HepG2 (cell line): ENCODE measurements at regions not wholly inside any gene's neighbourhood (a gene's known extent, or its start where the extent isn't known, plus 50 kb on each side); places are given as distances from the start of the nearest gene placed in this dataset.

ENCODE experiments used
- CTCF ChIP-seq: sonication (generic); formaldehyde crosslinking; IDR thresholded peaks from 2 replicates; pipeline ENCODE4 v1.5.0; 2020; ENCODE audit warnings: mild to moderate bottlenecking, missing genetic modification reagents, moderate library complexity
- GABPA ChIP-seq, 2 experiments: IDR thresholded peaks; 2 replicates each; pipeline ENCODE4 v1.6.1; 2011 to 2016; ENCODE audit warnings: low read depth in 2 of 2, low read length in 1 of 2, missing biosample characterization in 1 of 2, missing genetic modification characterization in 1 of 2
- RAD21 ChIP-seq: fragments of 450-650 bp; formaldehyde crosslinking; IDR thresholded peaks from 2 replicates; pipeline ENCODE4 v1.5.0; 2020; ENCODE audit warnings: mild to moderate bottlenecking
- ZNF619 ChIP-seq: sonication (generic); formaldehyde crosslinking; IDR thresholded peaks from 2 replicates; pipeline ENCODE4 v1.4.0; 2020; ENCODE audit warnings: mild to moderate bottlenecking, missing genetic modification reagents
- TF ChIP-seq, protein P1 (sequence below): sonication (generic); formaldehyde crosslinking; IDR thresholded peaks from 2 replicates; pipeline ENCODE4 v1.5.1; 2020; ENCODE audit warnings: mild to moderate bottlenecking, missing genetic modification reagents, moderate library complexity

DNA sequence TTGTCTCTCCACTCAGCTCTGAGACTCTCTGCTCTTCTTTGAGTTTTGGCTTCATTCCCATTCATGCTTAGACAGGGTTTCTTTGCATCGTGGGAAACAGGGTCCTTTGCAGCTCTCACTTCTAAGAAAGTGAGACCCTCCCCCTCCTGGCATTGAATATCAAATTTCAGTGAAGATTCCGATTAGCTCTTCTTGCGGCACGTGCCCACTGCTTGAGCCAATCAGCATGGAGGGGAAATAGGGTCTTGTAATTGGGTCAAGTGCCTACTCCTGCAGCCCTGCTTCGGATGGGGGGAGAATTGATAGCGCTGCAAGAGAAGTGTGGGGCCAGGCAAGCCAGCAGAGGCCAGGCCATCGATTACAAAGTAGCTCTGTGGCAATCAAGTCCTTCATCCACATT lies 69.6 kb downstream of the TFAP2C start:
- TF ChIP-seq ZNF619 (CRISPR knock-in tag): no peak
- TF ChIP-seq CTCF (CRISPR knock-in tag): no peak
- TF ChIP-seq GABPA (IDR thresholded peaks at IDR 0.05; ENCODE audit: low read depth, low read length): no peak
- TF ChIP-seq GABPA (CRISPR knock-in tag; IDR thresholded peaks at IDR 0.05; ENCODE audit: low read depth): no peak
- TF ChIP-seq RAD21 (CRISPR knock-in tag): no peak
- TF ChIP-seq, protein P1, sequence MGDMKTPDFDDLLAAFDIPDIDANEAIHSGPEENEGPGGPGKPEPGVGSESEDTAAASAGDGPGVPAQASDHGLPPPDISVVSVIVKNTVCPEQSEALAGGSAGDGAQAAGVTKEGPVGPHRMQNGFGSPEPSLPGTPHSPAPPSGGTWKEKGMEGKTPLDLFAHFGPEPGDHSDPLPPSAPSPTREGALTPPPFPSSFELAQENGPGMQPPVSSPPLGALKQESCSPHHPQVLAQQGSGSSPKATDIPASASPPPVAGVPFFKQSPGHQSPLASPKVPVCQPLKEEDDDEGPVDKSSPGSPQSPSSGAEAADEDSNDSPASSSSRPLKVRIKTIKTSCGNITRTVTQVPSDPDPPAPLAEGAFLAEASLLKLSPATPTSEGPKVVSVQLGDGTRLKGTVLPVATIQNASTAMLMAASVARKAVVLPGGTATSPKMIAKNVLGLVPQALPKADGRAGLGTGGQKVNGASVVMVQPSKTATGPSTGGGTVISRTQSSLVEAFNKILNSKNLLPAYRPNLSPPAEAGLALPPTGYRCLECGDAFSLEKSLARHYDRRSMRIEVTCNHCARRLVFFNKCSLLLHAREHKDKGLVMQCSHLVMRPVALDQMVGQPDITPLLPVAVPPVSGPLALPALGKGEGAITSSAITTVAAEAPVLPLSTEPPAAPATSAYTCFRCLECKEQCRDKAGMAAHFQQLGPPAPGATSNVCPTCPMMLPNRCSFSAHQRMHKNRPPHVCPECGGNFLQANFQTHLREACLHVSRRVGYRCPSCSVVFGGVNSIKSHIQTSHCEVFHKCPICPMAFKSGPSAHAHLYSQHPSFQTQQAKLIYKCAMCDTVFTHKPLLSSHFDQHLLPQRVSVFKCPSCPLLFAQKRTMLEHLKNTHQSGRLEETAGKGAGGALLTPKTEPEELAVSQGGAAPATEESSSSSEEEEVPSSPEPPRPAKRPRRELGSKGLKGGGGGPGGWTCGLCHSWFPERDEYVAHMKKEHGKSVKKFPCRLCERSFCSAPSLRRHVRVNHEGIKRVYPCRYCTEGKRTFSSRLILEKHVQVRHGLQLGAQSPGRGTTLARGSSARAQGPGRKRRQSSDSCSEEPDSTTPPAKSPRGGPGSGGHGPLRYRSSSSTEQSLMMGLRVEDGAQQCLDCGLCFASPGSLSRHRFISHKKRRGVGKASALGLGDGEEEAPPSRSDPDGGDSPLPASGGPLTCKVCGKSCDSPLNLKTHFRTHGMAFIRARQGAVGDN: no peak
